PC-3 (cell line): ENCODE measurements at regions not wholly inside any gene's neighbourhood (a gene's known extent, or its start where the extent isn't known, plus 50 kb on each side); places are given as distances from the start of the nearest gene placed in this dataset.

Source experiments
- ATAC-seq: fragments of 200-7000 bp; cut with Tn5 transposase; 2 replicates; pipeline ENCODE4 v1.9.1; 2020; ENCODE audit warnings: mild to moderate bottlenecking, moderate library complexity
- BruUV-seq: library from RNA; stranded (reverse); fragments of 400-500 nt; replicated peaks from 2 replicates; lab custom pipeline; 2021; lab: Mats Ljungman, UMichigan
- CTCF ChIA-PET: fragments of 300-600 bp; sonication (Branson Sonifier 250); formaldehyde crosslinking; loops from one replicate; lab custom pipeline; 2022; ENCODE audit warnings: antibody characterized with exemption; lab: Charles Lee
- POLR2A ChIA-PET: fragments of 300-600 bp; sonication (Branson Sonifier 250); formaldehyde crosslinking; loops from one replicate; lab custom pipeline; 2022; ENCODE audit warnings: antibody characterized with exemption; ENCODE audit not compliant: unreplicated experiment; lab: Charles Lee
- DNase-seq: peaks from one replicate; pipeline ENCODE4 v3.0.0-alpha.2; 2015
- H2AFZ ChIP-seq: fragments of 300-600 bp; sonication (generic); 2 replicates; pipeline ENCODE4 v1.6.0; 2016; ENCODE audit warnings: antibody characterized with exemption, low read length
- H3F3A ChIP-seq: fragments of 300-600 bp; sonication (generic); one replicate; pipeline ENCODE4 v1.6.0; 2017; ENCODE audit warnings: antibody characterized with exemption, low read length, control low read depth, mild to moderate bottlenecking; ENCODE audit not compliant: unreplicated experiment
- H3K27ac ChIP-seq: fragments of 300-600 bp; sonication (generic); 2 replicates; pipeline ENCODE4 v1.5.1; 2016; ENCODE audit warnings: mild to moderate bottlenecking, low read length
- H3K27me3 ChIP-seq: fragments of 300-600 bp; sonication (generic); 2 replicates; pipeline ENCODE4 v1.6.1; 2016; ENCODE audit warnings: low read length, mixed read lengths
- H3K36me3 ChIP-seq: fragments of 300-600 bp; sonication (generic); 2 replicates; pipeline ENCODE4 v1.6.1; 2016; ENCODE audit warnings: low read depth, mixed run types, low read length, mixed read lengths
- H3K4me1 ChIP-seq: fragments of 300-600 bp; sonication (generic); 2 replicates; pipeline ENCODE4 v1.5.1; 2016; ENCODE audit warnings: low read length; ENCODE audit not compliant: insufficient read depth
- H3K4me2 ChIP-seq: fragments of 300-600 bp; sonication (generic); 2 replicates; pipeline ENCODE4 v1.6.0; 2016; ENCODE audit warnings: low read length
- H3K4me3 ChIP-seq: fragments of 300-600 bp; sonication (generic); 2 replicates; pipeline ENCODE4 v1.5.1; 2016; ENCODE audit warnings: mild to moderate bottlenecking, low read length, mixed read lengths
- H3K79me2 ChIP-seq: fragments of 300-600 bp; sonication (generic); 2 replicates; pipeline ENCODE4 v1.6.1; 2017; ENCODE audit warnings: low read length, mixed read lengths
- H3K9ac ChIP-seq: fragments of 300-600 bp; sonication (generic); 2 replicates; pipeline ENCODE4 v1.6.0; 2016; ENCODE audit warnings: mild to moderate bottlenecking, low read length
- H3K9me2 ChIP-seq: fragments of 300-600 bp; sonication (generic); replicated peaks from 2 replicates; pipeline ENCODE4 v1.6.1; 2016; ENCODE audit warnings: mixed run types, low read length, mixed read lengths
- H3K9me3 ChIP-seq: fragments of 300-600 bp; sonication (generic); 2 replicates; pipeline ENCODE4 v1.6.1; 2016; ENCODE audit warnings: low read length, mixed read lengths
- H4K20me1 ChIP-seq: fragments of 300-600 bp; sonication (generic); 2 replicates; pipeline ENCODE4 v1.6.1; 2016; ENCODE audit warnings: low read length, mixed read lengths
- CTCF ChIP-seq: fragments of 300-600 bp; sonication (generic); conservative IDR thresholded peaks from 2 replicates; pipeline ENCODE4 v1.5.1; 2017; ENCODE audit warnings: antibody characterized with exemption, low read depth, mild to moderate bottlenecking, low read length
- EZH2 ChIP-seq: fragments of 300-600 bp; sonication (generic); IDR thresholded peaks from one replicate; pipeline ENCODE4 v1.6.1; 2017; ENCODE audit warnings: antibody characterized with exemption, mild to moderate bottlenecking, low read length; ENCODE audit not compliant: unreplicated experiment
- EZH2phosphoT487 ChIP-seq: fragments of 300-600 bp; sonication (generic); IDR thresholded peaks from 2 replicates; pipeline ENCODE4 v1.6.1; 2018; ENCODE audit warnings: mild to moderate bottlenecking, antibody characterized with exemption, low read length, borderline replicate concordance
- intact Hi-C: fragments of 100-400 bp; cut with micrococcal nuclease; formaldehyde crosslinking; loops from 2 replicates; pipeline ENCODE4 v1.9.0; 2023

DNA sequence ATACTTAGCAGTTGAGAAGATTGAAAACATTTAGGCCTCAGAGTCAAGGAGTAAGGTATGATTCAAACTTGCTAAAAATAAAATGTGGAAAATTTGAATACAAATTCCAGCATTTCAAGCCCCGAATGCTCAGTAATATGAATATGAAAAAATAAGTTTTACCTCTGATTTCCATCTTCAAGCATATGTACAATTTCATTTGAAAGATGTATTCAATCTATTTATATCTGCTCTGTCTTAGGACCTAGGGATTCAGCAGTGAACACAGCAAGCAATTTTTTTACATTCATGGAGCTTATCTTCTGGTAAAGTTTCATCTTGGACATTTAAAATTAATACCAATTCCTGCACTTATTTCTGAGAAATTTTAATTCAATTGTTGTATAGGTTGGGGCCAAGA, 262.7 kb upstream of the FOXQ1 start:
- Histone ChIP-seq H3K79me2 (no peaks in the 10 kb centered on the region), H3K4me2 (no peak overlapping the region), H3K9me2 (no peaks in the 10 kb centered on the region), H3K4me1 (no peaks in the 10 kb centered on the region), H2AFZ (no peak overlapping the region), H3K4me3 (no peak overlapping the region), H3K9me3 (no peaks in the 10 kb centered on the region; the same call in 1 of the 2 replicates), H3K9ac (no peak overlapping the region), H3K27ac (no peak overlapping the region), H3F3A (no peaks in the 10 kb centered on the region), H3K36me3 (no peaks in the 10 kb centered on the region), H4K20me1 (no peaks in the 10 kb centered on the region), H3K27me3 (peaks cover 76% of the 10 kb centered on the region)
- TF ChIP-seq EZH2phosphoT487: no peak
- TF ChIP-seq EZH2: no peak
- TF ChIP-seq CTCF: no peak
- ChIA-PET POLR2A (no interaction called here), CTCF (no interaction called here)
- ATAC-seq (no peak), DNase-seq (no peak)
- BruUV-seq: no TSS peak
- intact Hi-C loops: no loop called here

GRCh38 chr6:1047981-1048541, 263.8 kb upstream of the FOXQ1 start:
- H3K36me3 ChIP-seq: no peaks in the 10 kb centered on the region

More at GRCh38 chr6:1047981-1048541, 263.8 kb upstream of the FOXQ1 start:
- Histone ChIP-seq H3K4me3 (no peak overlapping the region), H3K27me3 (peaks cover 77% of the 10 kb centered on the region), H3K4me2 (no peak overlapping the region), H3K4me1 (no peaks in the 10 kb centered on the region), H3K79me2 (no peaks in the 10 kb centered on the region), H3K9me3 (no peaks in the 10 kb centered on the region), H3K9me2 (no peaks in the 10 kb centered on the region), H3F3A (no peaks in the 10 kb centered on the region), H2AFZ (no peak overlapping the region), H4K20me1 (no peaks in the 10 kb centered on the region), H3K27ac (no peak overlapping the region), H3K9ac (no peak overlapping the region)
- intact Hi-C loops: no loop called here
- CTCF ChIA-PET: no interaction called here
- no peak for TF ChIP-seq EZH2phosphoT487
- no peak for TF ChIP-seq EZH2
- TF ChIP-seq CTCF: no peak
- ATAC-seq: no peak
- DNase-seq: no peak
- no TSS peak for BruUV-seq
- POLR2A ChIA-PET: no interaction called here
